ENCODE measurements at regions not wholly inside any gene's neighbourhood (a gene's known extent, or its start where the extent isn't known, plus 50 kb on each side); places are given as distances from the start of the nearest gene placed in this dataset.
A peak's percentile ranks its signal among the peaks of the same experiment; 100 is the strongest.

GRCh38 chr6:142542704-142543233, 241.0 kb downstream of the ADGRG6 start:
- H3K36me3 Mint-ChIP-seq (ENCODE audit: insufficient read depth), result no peaks in the 10 kb centered on the region
- DNase-seq (no peak), ATAC-seq (replicated peaks) (no peak)
- H3K9me3 Mint-ChIP-seq, result peaks cover 0 to 5% of the 10 kb centered on the region in 2 donors
- H3K4me1 Mint-ChIP-seq (ENCODE audit: low read depth in 2 of 2), result peaks cover 0 to 2% of the 10 kb centered on the region in 2 donors
- H3K27me3 Mint-ChIP-seq, result peaks cover 14 to 18% of the 10 kb centered on the region in 2 donors
- no peak overlapping the region for H3K4me3 Mint-ChIP-seq
- no peak overlapping the region for H3K27ac Mint-ChIP-seq

- Mint-ChIP-seq H3K36me3 (ENCODE audit: insufficient read depth) (no peaks in the 10 kb centered on the region), H3K4me1 (ENCODE audit: low read depth in 2 of 2) (no peaks in the 10 kb centered on the region), H3K9me3 (no peaks in the 10 kb centered on the region), H3K27ac (no peak overlapping the region), H3K4me3 (no peak overlapping the region), H3K27me3 (peaks cover 17 to 21% of the 10 kb centered on the region in 2 donors)
- ATAC-seq (replicated peaks) (no peak), DNase-seq (no peak)
These were observed 241.8 kb downstream of the ADGRG6 start for GRCh38 chr6:142543606-142544005.

DNA sequence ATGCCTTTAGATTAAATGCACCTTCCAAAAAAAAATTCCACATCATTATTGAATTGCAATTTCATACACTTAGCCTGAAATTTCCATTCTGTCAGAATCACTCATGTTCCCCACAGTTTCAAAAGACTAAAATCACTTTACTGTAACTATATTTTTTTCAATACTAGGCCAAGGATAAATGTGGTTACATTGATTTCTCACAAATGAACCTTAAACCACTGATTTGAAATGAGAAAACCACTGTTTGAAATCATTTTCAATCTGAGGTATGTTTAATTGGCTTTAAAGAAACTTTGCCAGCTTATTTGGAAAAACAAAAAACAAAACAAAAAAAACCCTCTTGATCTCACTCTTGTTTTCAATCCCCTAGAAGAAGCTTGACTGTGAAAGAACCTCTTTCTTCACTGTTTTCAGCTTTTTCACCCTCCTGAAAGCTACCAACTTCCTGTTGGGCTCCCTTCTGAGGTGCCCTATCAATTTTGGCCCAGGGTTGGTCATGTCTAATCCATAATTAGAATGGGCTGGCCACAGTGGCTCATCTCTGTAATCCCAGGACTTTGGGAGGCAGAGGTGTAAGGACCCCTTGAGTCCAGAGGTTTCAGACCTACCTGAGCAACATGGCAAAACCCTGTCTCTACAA, 242.5 kb downstream of the ADGRG6 start:
- peaks cover 20 to 28% of the 10 kb centered on the region in 2 donors for H3K27me3 Mint-ChIP-seq

GRCh38 chr6:142545147-142545546, 243.3 kb downstream of the ADGRG6 start:
- Mint-ChIP-seq H3K4me1 (ENCODE audit: low read depth in 2 of 2) (no peaks in the 10 kb centered on the region), H3K9me3 (no peaks in the 10 kb centered on the region), H3K27ac (no peak overlapping the region), H3K36me3 (ENCODE audit: insufficient read depth) (no peaks in the 10 kb centered on the region), H3K4me3 (no peak overlapping the region), H3K27me3 (peaks cover 23 to 29% of the 10 kb centered on the region in 2 donors)
- ATAC-seq (replicated peaks) (no peak), DNase-seq (no peak)

More for the DNA sequence above, 242.5 kb downstream of the ADGRG6 start:
- Mint-ChIP-seq H3K9me3 (no peaks in the 10 kb centered on the region), H3K27ac (no peak overlapping the region), H3K4me3 (no peak overlapping the region), H3K36me3 (ENCODE audit: insufficient read depth) (no peaks in the 10 kb centered on the region), H3K4me1 (ENCODE audit: low read depth in 2 of 2) (no peaks in the 10 kb centered on the region)
- ATAC-seq (replicated peaks), result no peak
- DNase-seq, result no peak

- H3K4me1 Mint-ChIP-seq (ENCODE audit: low read depth in 2 of 2), result no peaks in the 10 kb centered on the region
- peaks cover 43 to 48% of the 10 kb centered on the region in 2 donors for H3K27me3 Mint-ChIP-seq
- H3K9me3 Mint-ChIP-seq, result no peaks in the 10 kb centered on the region
- ATAC-seq (replicated peaks) (no peak), DNase-seq (no peak)
- no peak overlapping the region for H3K4me3 Mint-ChIP-seq
- H3K36me3 Mint-ChIP-seq (ENCODE audit: insufficient read depth), result no peaks in the 10 kb centered on the region
- no peak overlapping the region for H3K27ac Mint-ChIP-seq
These were observed 246.8 kb downstream of the ADGRG6 start for GRCh38 chr6:142548566-142548965.

GRCh38 chr6:142550310-142551063, 248.7 kb downstream of the ADGRG6 start:
- Mint-ChIP-seq H3K27me3 (peaks cover 46 to 55% of the 10 kb centered on the region in 2 donors), H3K4me1 (ENCODE audit: low read depth in 2 of 2) (no peaks in the 10 kb centered on the region), H3K36me3 (ENCODE audit: insufficient read depth) (no peaks in the 10 kb centered on the region), H3K9me3 (no peaks in the 10 kb centered on the region), H3K4me3 (no peak overlapping the region), H3K27ac (no peak overlapping the region)
- ATAC-seq (replicated peaks) (no peak), DNase-seq (no peak)

DNA sequence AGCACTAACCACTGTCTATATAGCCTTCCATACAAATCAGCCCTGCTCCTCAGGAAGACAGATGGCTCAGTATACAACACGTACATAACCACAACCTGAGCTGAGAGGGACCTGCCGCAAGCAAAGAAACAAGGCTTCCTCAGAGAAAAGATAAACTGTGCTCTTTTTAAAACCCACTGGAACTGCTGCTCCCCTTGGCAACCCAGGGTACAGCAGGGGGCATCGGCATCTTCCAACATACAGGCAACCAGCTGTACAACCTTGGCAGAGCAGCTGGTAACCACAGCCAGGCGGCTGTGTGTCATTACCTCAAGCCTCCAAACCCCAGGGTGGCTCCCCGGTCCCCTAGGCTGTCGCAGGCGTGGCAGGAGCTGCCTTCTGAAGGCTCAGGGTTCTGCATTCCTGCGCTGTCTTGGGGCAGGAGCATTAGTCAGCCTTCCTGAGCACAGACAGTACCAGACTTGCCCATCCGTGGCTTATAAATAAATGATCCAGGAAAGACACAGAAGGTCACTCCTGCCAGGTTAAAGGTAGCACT, 249.5 kb downstream of the ADGRG6 start:
- ATAC-seq (replicated peaks) (no peak), DNase-seq (no peak)
- H3K4me3 Mint-ChIP-seq, result no peak overlapping the region
- H3K36me3 Mint-ChIP-seq (ENCODE audit: insufficient read depth), result no peaks in the 10 kb centered on the region
- no peak overlapping the region for H3K27ac Mint-ChIP-seq
- H3K27me3 Mint-ChIP-seq, result peaks cover 48 to 56% of the 10 kb centered on the region in 2 donors
- no peaks in the 10 kb centered on the region for H3K4me1 Mint-ChIP-seq (ENCODE audit: low read depth in 2 of 2)
- H3K9me3 Mint-ChIP-seq, result no peaks in the 10 kb centered on the region

DNA sequence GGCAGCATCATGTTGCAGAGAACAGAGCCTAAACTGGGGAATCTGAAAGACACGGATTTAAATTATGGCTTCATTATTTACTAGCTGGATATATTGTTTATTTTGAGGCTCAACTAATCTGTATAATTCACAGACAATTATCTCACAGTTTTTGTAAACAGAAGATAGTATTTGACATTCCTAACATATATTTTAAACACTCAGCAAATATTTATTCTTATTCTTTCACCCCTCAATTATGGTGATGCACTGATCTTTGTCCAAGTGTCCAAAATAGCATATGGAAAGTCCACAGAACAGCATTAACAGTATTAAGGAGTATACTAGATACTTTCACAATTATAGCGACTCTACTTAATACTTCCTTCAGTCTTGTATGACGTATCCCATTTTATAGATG, 257.0 kb downstream of the ADGRG6 start:
- no peaks in the 10 kb centered on the region for H3K9me3 Mint-ChIP-seq
- H3K4me3 Mint-ChIP-seq, result no peak overlapping the region
- no peak overlapping the region for H3K27ac Mint-ChIP-seq
- H3K27me3 Mint-ChIP-seq, result peaks cover 7 to 21% of the 10 kb centered on the region in 2 donors
- H3K4me1 Mint-ChIP-seq (ENCODE audit: low read depth in 2 of 2), result peaks cover 0 to 4% of the 10 kb centered on the region in 2 donors
- H3K36me3 Mint-ChIP-seq (ENCODE audit: insufficient read depth), result no peaks in the 10 kb centered on the region
- no peak for DNase-seq
- no peak for ATAC-seq (replicated peaks)

- ATAC-seq (replicated peaks) (no peak), DNase-seq (no peak)
- no peak overlapping the region for H3K4me3 Mint-ChIP-seq
- no peaks in the 10 kb centered on the region for H3K36me3 Mint-ChIP-seq (ENCODE audit: insufficient read depth)
- peaks cover 0 to 4% of the 10 kb centered on the region in 2 donors for H3K4me1 Mint-ChIP-seq (ENCODE audit: low read depth in 2 of 2)
- H3K27me3 Mint-ChIP-seq, result peaks cover under 1 to 12% of the 10 kb centered on the region in 2 donors
- no peaks in the 10 kb centered on the region for H3K9me3 Mint-ChIP-seq
- H3K27ac Mint-ChIP-seq, result no peak overlapping the region
These were observed 259.9 kb downstream of the ADGRG6 start for GRCh38 chr6:142561511-142562265.

- DNase-seq (no peak), ATAC-seq (replicated peaks) (no peak)
- Mint-ChIP-seq H3K27me3 (peaks cover 0 to 6% of the 10 kb centered on the region in 2 donors), H3K9me3 (no peaks in the 10 kb centered on the region), H3K36me3 (ENCODE audit: insufficient read depth) (no peaks in the 10 kb centered on the region), H3K27ac (no peak overlapping the region), H3K4me3 (no peak overlapping the region), H3K4me1 (ENCODE audit: low read depth in 2 of 2) (peaks cover 0 to 4% of the 10 kb centered on the region in 2 donors)
These were observed 261.1 kb downstream of the ADGRG6 start for GRCh38 chr6:142562865-142563264.

DNA sequence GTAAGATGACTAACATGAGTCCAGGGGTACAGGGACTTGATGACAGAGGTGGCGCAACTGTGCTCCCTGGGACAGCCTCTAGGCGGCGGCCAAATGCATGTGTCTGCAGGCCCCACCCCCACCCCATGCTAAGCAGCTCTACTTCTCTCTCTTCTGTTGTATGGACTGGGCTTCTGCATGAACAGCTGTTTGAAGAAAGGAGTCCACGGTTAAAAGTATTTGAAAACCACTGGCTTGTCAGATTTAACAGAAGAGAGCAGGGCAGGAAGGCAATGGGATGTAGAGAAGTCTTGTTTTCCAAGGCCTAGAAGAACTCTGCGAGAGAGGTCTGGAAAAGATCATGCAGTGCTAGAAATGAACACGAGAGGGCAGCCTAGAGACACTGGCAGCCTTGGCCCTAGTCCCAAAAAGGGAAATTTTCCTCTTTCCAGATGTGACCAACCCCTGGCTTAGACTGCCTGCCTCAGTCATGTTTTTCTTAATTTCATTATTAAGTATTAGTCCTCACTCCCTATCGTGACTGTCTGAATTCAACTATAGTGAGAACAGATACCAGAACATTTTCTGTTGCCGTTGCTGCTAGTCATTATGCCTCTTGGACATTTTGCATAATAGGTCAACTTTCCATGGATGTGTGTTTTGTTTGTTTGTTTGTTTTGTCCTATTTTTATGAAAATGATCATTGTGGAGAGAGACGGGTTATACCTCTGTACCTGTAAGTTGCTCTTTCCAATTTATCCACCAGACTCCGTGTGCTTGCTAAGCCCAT, 265.0 kb downstream of the ADGRG6 start:
- Mint-ChIP-seq H3K4me3 (no peak overlapping the region), H3K27ac (no peak overlapping the region), H3K36me3 (ENCODE audit: insufficient read depth) (no peaks in the 10 kb centered on the region), H3K27me3 (peaks cover 0 to 6% of the 10 kb centered on the region in 2 donors), H3K4me1 (ENCODE audit: low read depth in 2 of 2) (peaks cover 1 to 6% of the 10 kb centered on the region in 2 donors), H3K9me3 (no peaks in the 10 kb centered on the region)
- peak; percentile 28 to 48 (median 31) for DNase-seq
- ATAC-seq (replicated peaks), result peak; percentile 53

DNA sequence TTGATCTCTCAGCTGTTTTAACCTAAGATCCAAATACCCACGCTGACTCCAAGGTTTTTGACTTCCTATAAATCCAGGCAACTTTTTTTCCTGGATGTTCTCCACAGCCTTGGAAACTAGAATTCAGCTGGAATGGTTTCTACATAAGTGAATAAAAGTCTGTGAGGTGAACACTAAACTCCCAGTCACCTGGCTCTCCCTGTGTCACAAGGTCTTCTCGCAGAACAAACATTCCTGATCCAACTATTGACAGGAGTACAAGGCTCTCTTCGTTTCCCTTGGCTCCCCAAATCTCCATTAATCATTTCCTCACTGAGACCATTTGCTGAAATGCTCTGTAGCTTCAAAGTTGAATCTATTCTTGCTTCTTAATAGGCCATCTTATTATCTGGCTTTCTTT, 265.7 kb downstream of the ADGRG6 start:
- Mint-ChIP-seq H3K27me3 (peaks cover 0 to 9% of the 10 kb centered on the region in 2 donors), H3K36me3 (ENCODE audit: insufficient read depth) (no peaks in the 10 kb centered on the region), H3K9me3 (no peaks in the 10 kb centered on the region), H3K4me3 (no peak overlapping the region), H3K27ac (no peak overlapping the region), H3K4me1 (ENCODE audit: low read depth in 2 of 2) (peaks cover 1 to 6% of the 10 kb centered on the region in 2 donors)
- DNase-seq (no peak), ATAC-seq (replicated peaks) (no peak)

Data from effector memory CD8-positive, alpha-beta T cell (primary cell).